HG02970 (cell line): ENCODE measurements at regions not wholly inside any gene's neighbourhood (a gene's known extent, or its start where the extent isn't known, plus 50 kb on each side); places are given as distances from the start of the nearest gene placed in this dataset.
"Not testable (repeated sequence)": the region's sequence is repeated elsewhere in the genome, so short reads cannot be mapped to it uniquely, and the experiment has no call there.

Experiments used
- ATAC-seq: cut with Tn5 transposase; IDR thresholded peaks from one replicate; pipeline ENCODE4 v1.9.1; 2021; ENCODE audit warnings: mild to moderate bottlenecking, moderate library complexity, moderate number of reproducible peaks; ENCODE audit not compliant: unreplicated experiment, low FRiP score

GRCh38 chr6:75031102-75031501 is 174.8 kb downstream of the COL12A1 start:
- not testable (repeated sequence) for ATAC-seq

GRCh38 chr6:75029333-75029732 is 176.5 kb downstream of the COL12A1 start:
- no peak for ATAC-seq

- ATAC-seq: no peak
These were observed 180.5 kb downstream of the COL12A1 start for GRCh38 chr6:75025371-75025770.

GRCh38 chr6:75024828-75025227 is 181.0 kb downstream of the COL12A1 start:
- no peak for ATAC-seq

GRCh38 chr6:75023634-75024033 is 182.2 kb downstream of the COL12A1 start:
- no peak for ATAC-seq

GRCh38 chr6:75020971-75021370 is 184.9 kb downstream of the COL12A1 start:
- no peak for ATAC-seq

- ATAC-seq: no peak
These were observed 185.5 kb downstream of the COL12A1 start for GRCh38 chr6:75020376-75020775.

GRCh38 chr6:75012018-75012417 is 193.8 kb downstream of the COL12A1 start:
- no peak for ATAC-seq

GRCh38 chr6:75003984-75004383 is 201.9 kb downstream of the COL12A1 start:
- not testable (repeated sequence) for ATAC-seq

- ATAC-seq: no peak
These were observed 208.2 kb downstream of the COL12A1 start for GRCh38 chr6:74997646-74998045.

- no peak for ATAC-seq
These were observed 212.7 kb downstream of the COL12A1 start for GRCh38 chr6:74993136-74993535.

- no peak for ATAC-seq
These were observed 214.1 kb downstream of the COL12A1 start for GRCh38 chr6:74991573-74992332.

GRCh38 chr6:74979065-74979766 is 226.6 kb downstream of the COL12A1 start:
- ATAC-seq: no peak

GRCh38 chr6:74976701-74977100 is 229.2 kb downstream of the COL12A1 start:
- ATAC-seq: no peak

- no peak for ATAC-seq
These were observed 229.8 kb downstream of the COL12A1 start for GRCh38 chr6:74976026-74976425.

- no peak for ATAC-seq
These were observed 232.3 kb downstream of the COL12A1 start for GRCh38 chr6:74973591-74973990.

- no peak for ATAC-seq
These were observed 234.2 kb downstream of the COL12A1 start for GRCh38 chr6:74971633-74972032.

- no peak for ATAC-seq
These were observed 236.1 kb downstream of the COL12A1 start for GRCh38 chr6:74969591-74970267.

GRCh38 chr6:74967821-74968220 is 238.0 kb downstream of the COL12A1 start:
- no peak for ATAC-seq

- ATAC-seq: no peak
These were observed 239.1 kb downstream of the COL12A1 start for GRCh38 chr6:74966712-74967111.

- no peak for ATAC-seq
These were observed 240.9 kb downstream of the COL12A1 start for GRCh38 chr6:74964871-74965441.
